ENCODE measurements at regions not wholly inside any gene's neighbourhood (a gene's known extent, or its start where the extent isn't known, plus 50 kb on each side); places are given as distances from the start of the nearest gene placed in this dataset.

- no peaks in the 10 kb centered on the region for H3K4me1 Mint-ChIP-seq
- H3K27me3 Mint-ChIP-seq, result no peaks in the 10 kb centered on the region
- ATAC-seq (ENCODE audit: low read depth) (no peak), DNase-seq (ENCODE audit: low spot score in 2 of 2) (no peak)
- H3K4me3 Mint-ChIP-seq, result no peak overlapping the region
- no peaks in the 10 kb centered on the region for H3K36me3 Mint-ChIP-seq
- H3K27ac Mint-ChIP-seq, result no peak overlapping the region
- H3K9me3 Mint-ChIP-seq, result peaks cover 10% of the 10 kb centered on the region
Observed at GRCh38 chr1:198966519-198966918, 327.7 kb downstream of the PTPRC start.

DNA sequence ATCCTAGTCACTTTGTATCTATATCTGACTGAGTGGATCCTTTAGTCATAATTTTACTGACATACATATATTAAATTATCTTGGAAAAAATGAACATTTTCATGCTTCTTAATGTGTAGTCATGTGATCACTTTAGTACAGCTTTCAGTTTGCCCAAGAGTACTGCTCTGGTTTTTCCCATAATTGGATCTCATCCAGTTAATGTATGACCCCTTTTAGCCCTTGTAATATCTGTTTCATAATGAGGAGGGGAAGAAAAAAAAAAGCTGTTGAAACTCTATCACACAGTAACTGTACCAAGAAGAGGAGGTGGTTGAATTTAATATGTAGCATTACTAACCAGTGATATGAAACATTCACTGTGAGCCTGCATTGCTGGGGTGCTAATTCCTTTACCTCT, 328.7 kb downstream of the PTPRC start:
- no peak for DNase-seq (ENCODE audit: low spot score in 2 of 2)
- H3K4me3 Mint-ChIP-seq, result no peak overlapping the region
- ATAC-seq (ENCODE audit: low read depth), result no peak
- H3K4me1 Mint-ChIP-seq, result no peaks in the 10 kb centered on the region
- H3K27ac Mint-ChIP-seq, result no peak overlapping the region
- H3K36me3 Mint-ChIP-seq, result no peaks in the 10 kb centered on the region
- H3K9me3 Mint-ChIP-seq, result peaks cover 10% of the 10 kb centered on the region
- H3K27me3 Mint-ChIP-seq, result no peaks in the 10 kb centered on the region

DNA sequence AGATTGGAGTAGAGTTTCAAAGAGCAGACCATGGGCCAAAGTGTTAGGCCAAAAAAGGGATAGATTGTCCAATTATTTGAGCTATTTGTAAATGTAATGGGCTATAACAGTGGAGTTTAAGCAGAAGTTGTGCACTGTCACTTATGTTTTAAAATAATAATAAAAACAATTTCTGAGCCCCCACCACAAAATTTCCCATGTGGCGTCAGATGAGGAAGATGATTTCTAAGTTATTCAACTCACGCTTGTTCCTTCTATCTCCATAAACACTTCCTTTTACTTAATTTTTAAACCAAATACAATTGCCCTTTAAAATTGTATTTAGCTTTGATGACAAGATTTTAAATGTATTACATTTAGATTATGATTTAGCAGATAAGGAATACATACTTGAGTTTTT, 330.0 kb downstream of the PTPRC start:
- Mint-ChIP-seq H3K27me3 (no peaks in the 10 kb centered on the region), H3K4me1 (peaks cover 3% of the 10 kb centered on the region), H3K36me3 (no peaks in the 10 kb centered on the region), H3K9me3 (peaks cover 6% of the 10 kb centered on the region), H3K27ac (no peak overlapping the region), H3K4me3 (no peak overlapping the region)
- DNase-seq (ENCODE audit: low spot score in 2 of 2), result no peak
- no peak for ATAC-seq (ENCODE audit: low read depth)

DNA sequence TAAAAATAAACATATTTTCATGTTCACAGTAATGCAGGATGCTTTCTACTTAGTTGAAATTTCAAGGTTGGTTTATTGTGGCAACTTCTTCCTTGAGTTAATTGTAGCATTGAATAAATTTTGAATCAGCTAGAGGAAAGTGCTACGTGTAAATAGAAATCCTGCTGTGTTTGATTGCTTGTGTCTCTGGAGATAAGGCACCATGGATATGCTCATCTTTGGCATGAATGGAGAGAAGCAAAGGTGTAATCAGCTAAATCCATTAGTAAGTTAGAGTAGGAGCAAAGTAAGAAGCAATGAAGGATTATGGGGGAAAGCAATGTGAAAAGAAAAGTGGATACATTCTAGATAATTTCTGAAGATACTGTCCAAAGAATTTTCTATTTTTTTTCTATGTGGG, 331.1 kb downstream of the PTPRC start:
- H3K9me3 Mint-ChIP-seq, result peaks cover 3% of the 10 kb centered on the region
- peaks cover 3% of the 10 kb centered on the region for H3K4me1 Mint-ChIP-seq
- no peak overlapping the region for H3K4me3 Mint-ChIP-seq
- H3K27ac Mint-ChIP-seq, result no peak overlapping the region
- ATAC-seq (ENCODE audit: low read depth) (no peak), DNase-seq (ENCODE audit: low spot score in 2 of 2) (no peak)
- no peaks in the 10 kb centered on the region for H3K36me3 Mint-ChIP-seq
- H3K27me3 Mint-ChIP-seq, result no peaks in the 10 kb centered on the region

- DNase-seq (ENCODE audit: low spot score in 2 of 2) (no peak), ATAC-seq (ENCODE audit: low read depth) (no peak)
- Mint-ChIP-seq H3K27ac (no peak overlapping the region), H3K9me3 (no peaks in the 10 kb centered on the region), H3K4me3 (no peak overlapping the region), H3K4me1 (peaks cover 3% of the 10 kb centered on the region), H3K36me3 (no peaks in the 10 kb centered on the region), H3K27me3 (no peaks in the 10 kb centered on the region)
Observed at GRCh38 chr1:198970916-198971315, 332.1 kb downstream of the PTPRC start.

DNA sequence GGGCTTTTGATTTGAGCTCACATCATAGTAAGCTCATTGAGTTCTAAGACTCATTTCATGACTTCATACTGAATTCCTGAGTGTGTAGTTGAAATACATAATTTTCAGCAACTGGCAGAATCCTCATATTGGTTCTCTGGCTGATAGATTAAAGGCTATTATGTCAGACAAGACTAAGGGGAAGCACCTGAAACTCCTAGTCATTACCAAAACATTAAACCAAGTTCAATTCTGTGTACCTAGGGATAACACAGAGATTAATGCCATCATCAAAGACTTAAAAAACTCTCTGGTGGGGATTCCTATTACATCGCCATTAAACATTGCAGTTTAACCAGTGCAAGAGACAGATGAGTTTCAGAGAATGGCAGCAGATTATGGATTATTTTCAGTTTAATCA, 339.1 kb downstream of the PTPRC start:
- DNase-seq (ENCODE audit: low spot score in 2 of 2) (no peak), ATAC-seq (ENCODE audit: low read depth) (no peak)
- Mint-ChIP-seq H3K27me3 (no peaks in the 10 kb centered on the region), H3K27ac (no peak overlapping the region), H3K4me1 (peaks cover 4% of the 10 kb centered on the region), H3K4me3 (no peak overlapping the region), H3K36me3 (no peaks in the 10 kb centered on the region), H3K9me3 (no peaks in the 10 kb centered on the region)

DNA sequence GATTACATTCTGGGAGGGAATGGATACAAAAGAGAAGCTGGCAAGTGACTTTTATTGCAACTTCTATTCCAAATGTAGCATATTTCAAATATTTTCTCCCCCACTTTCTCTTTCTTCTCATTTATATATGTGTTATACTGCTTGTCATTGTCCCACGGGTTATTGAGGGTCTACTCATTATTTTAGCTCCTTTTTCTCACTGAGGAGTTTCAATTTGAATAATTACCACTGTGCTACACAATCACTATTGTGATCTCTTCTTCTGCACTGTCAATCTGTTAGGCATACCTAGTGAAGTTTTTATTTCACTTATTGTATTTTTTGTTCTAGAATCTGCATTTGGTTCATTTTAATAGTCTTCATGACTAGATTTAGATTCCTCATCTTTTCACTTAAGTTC, 339.7 kb downstream of the PTPRC start:
- DNase-seq (ENCODE audit: low spot score in 2 of 2) (no peak), ATAC-seq (ENCODE audit: low read depth) (no peak)
- Mint-ChIP-seq H3K27ac (no peak overlapping the region), H3K4me3 (no peak overlapping the region), H3K9me3 (no peaks in the 10 kb centered on the region), H3K27me3 (no peaks in the 10 kb centered on the region), H3K4me1 (peaks cover 2% of the 10 kb centered on the region), H3K36me3 (no peaks in the 10 kb centered on the region)

DNA sequence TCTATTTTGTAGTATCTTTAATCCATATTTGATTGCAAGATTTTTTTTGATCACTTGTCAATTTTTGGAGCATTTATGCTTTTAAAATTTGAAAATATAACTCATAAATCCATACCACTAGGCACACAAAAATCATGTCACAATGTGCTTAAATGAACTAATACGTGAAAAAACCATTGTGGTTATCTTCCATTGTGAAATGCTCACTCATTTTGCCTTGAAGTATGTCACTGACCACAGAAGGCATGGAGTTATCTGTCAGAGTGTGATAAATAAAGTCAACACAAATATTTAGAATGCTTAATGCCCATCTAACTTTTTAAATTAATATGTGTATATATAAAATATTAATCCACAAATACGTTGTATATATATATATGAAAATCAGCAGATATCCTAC, 347.2 kb downstream of the PTPRC start:
- Mint-ChIP-seq H3K4me3 (no peak overlapping the region), H3K9me3 (no peaks in the 10 kb centered on the region), H3K27me3 (no peaks in the 10 kb centered on the region), H3K36me3 (no peaks in the 10 kb centered on the region), H3K4me1 (peaks cover 3% of the 10 kb centered on the region), H3K27ac (no peak overlapping the region)
- no peak for ATAC-seq (ENCODE audit: low read depth)
- no peak for DNase-seq (ENCODE audit: low spot score in 2 of 2)

DNA sequence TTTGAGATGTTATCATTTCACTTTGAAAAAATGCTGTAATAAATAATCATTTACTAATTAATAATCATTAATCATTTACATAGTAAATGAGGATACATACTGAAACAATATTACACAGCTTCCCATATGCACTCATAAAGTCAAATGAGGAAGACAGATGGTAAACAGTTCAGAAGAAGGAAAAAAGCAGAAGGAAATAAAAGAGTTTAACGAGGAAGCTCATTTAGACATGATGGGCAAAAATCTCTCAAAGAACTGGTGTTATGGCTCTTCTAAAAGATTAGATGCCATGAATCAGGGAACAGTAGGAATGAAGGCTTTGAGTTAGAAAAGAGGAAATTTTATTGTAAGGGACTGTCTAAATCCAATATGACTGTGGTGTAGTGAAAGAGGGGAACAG, 347.6 kb downstream of the PTPRC start:
- no peaks in the 10 kb centered on the region for H3K36me3 Mint-ChIP-seq
- H3K27me3 Mint-ChIP-seq, result no peaks in the 10 kb centered on the region
- peaks cover 3% of the 10 kb centered on the region for H3K4me1 Mint-ChIP-seq
- no peak overlapping the region for H3K27ac Mint-ChIP-seq
- DNase-seq (ENCODE audit: low spot score in 2 of 2) (no peak), ATAC-seq (ENCODE audit: low read depth) (no peak)
- H3K4me3 Mint-ChIP-seq, result no peak overlapping the region
- H3K9me3 Mint-ChIP-seq, result no peaks in the 10 kb centered on the region

GRCh38 chr1:199002661-199003060, 363.8 kb downstream of the PTPRC start:
- Mint-ChIP-seq H3K4me1 (peaks cover 2% of the 10 kb centered on the region), H3K4me3 (no peak overlapping the region), H3K9me3 (no peaks in the 10 kb centered on the region), H3K36me3 (no peaks in the 10 kb centered on the region), H3K27me3 (peaks cover 1% of the 10 kb centered on the region), H3K27ac (no peak overlapping the region)
- no peak for ATAC-seq (ENCODE audit: low read depth)
- no peak for DNase-seq (ENCODE audit: low spot score in 2 of 2)

- DNase-seq (ENCODE audit: low spot score in 2 of 2) (no peak), ATAC-seq (ENCODE audit: low read depth) (no peak)
- Mint-ChIP-seq H3K9me3 (no peaks in the 10 kb centered on the region), H3K36me3 (no peaks in the 10 kb centered on the region), H3K4me3 (no peak overlapping the region), H3K4me1 (peaks cover 5% of the 10 kb centered on the region), H3K27ac (no peak overlapping the region), H3K27me3 (peaks cover 2% of the 10 kb centered on the region)
Observed at GRCh38 chr1:199007423-199007822, 368.6 kb downstream of the PTPRC start.

GRCh38 chr1:199009447-199009846, 370.6 kb downstream of the PTPRC start:
- ATAC-seq (ENCODE audit: low read depth) (no peak), DNase-seq (ENCODE audit: low spot score in 2 of 2) (no peak)
- H3K27ac Mint-ChIP-seq, result no peak overlapping the region
- no peaks in the 10 kb centered on the region for H3K36me3 Mint-ChIP-seq
- peaks cover 5% of the 10 kb centered on the region for H3K4me1 Mint-ChIP-seq
- H3K27me3 Mint-ChIP-seq, result peaks cover 2% of the 10 kb centered on the region
- no peaks in the 10 kb centered on the region for H3K9me3 Mint-ChIP-seq
- no peak overlapping the region for H3K4me3 Mint-ChIP-seq

GRCh38 chr1:199010492-199010891, 371.7 kb downstream of the PTPRC start:
- no peaks in the 10 kb centered on the region for H3K9me3 Mint-ChIP-seq
- no peak overlapping the region for H3K4me3 Mint-ChIP-seq
- H3K27ac Mint-ChIP-seq, result no peak overlapping the region
- ATAC-seq (ENCODE audit: low read depth), result no peak
- H3K27me3 Mint-ChIP-seq, result peaks cover 2% of the 10 kb centered on the region
- H3K4me1 Mint-ChIP-seq, result peaks cover 5% of the 10 kb centered on the region
- DNase-seq (ENCODE audit: low spot score in 2 of 2), result no peak
- H3K36me3 Mint-ChIP-seq, result no peaks in the 10 kb centered on the region

GRCh38 chr1:199010933-199011332, 372.1 kb downstream of the PTPRC start:
- H3K4me1 Mint-ChIP-seq, result peaks cover 5% of the 10 kb centered on the region
- no peak overlapping the region for H3K27ac Mint-ChIP-seq
- H3K9me3 Mint-ChIP-seq, result no peaks in the 10 kb centered on the region
- H3K27me3 Mint-ChIP-seq, result peaks cover 2% of the 10 kb centered on the region
- H3K4me3 Mint-ChIP-seq, result no peak overlapping the region
- DNase-seq (ENCODE audit: low spot score in 2 of 2) (no peak), ATAC-seq (ENCODE audit: low read depth) (no peak)
- no peaks in the 10 kb centered on the region for H3K36me3 Mint-ChIP-seq

DNA sequence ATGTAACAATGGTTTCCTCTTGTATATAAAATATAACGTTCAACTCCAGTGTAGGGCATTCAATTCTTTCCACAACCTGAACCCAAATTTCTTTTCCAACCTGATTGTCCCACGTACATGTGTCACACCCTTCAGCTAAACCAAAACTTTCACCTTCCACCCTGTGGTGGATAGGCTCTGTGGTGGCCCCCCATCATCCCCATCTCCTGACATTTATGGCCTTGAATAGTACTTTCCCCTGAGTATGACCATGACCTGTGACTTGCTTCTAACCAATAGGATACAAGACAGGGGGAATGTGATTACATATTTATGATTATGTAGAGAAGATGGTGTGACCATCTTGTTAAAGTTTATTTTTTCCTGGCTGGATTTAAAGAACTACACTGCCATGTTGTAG, 377.0 kb downstream of the PTPRC start:
- no peaks in the 10 kb centered on the region for H3K36me3 Mint-ChIP-seq
- no peak for ATAC-seq (ENCODE audit: low read depth)
- H3K27ac Mint-ChIP-seq, result no peak overlapping the region
- no peaks in the 10 kb centered on the region for H3K9me3 Mint-ChIP-seq
- peaks cover 2% of the 10 kb centered on the region for H3K27me3 Mint-ChIP-seq
- H3K4me3 Mint-ChIP-seq, result no peak overlapping the region
- H3K4me1 Mint-ChIP-seq, result peaks cover 3% of the 10 kb centered on the region
- no peak for DNase-seq (ENCODE audit: low spot score in 2 of 2)

All from memory B cell (primary cell).